ENCODE measurements at regions not wholly inside any gene's neighbourhood (a gene's known extent, or its start where the extent isn't known, plus 50 kb on each side); places are given as distances from the start of the nearest gene placed in this dataset.

DNA sequence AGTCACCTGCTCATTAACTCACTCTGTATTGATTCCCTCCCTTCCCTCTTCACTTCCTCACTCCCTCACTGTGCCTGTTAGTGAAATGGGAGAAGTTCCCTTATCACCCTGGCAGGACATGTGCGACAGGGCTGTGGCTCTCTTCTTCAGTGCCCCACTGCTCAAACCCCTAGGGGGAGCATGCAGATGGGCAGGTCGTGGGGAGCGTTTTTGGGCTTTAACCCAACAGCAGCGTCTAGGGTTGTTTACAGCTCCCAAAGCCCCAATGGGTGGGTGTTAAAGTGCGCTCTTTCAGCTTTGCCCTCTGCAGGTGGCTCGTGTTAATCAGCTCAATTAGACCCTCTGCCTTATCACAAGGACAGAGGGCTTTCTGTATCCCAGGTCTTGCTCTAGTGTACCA is 447.8 kb upstream of the PROK2 start:
- TF ChIP-seq Cebpa-rat (IDR thresholded peaks at IDR 0.05) = no peak
- H3K27me3 ChIP-seq = no peaks in the 10 kb centered on the region
- H4K20me1 ChIP-seq = no peaks in the 10 kb centered on the region
- H3K9ac ChIP-seq = no peak overlapping the region
- no peaks in the 10 kb centered on the region for H3K36me3 ChIP-seq
- H3K4me1 ChIP-seq = peaks cover 60% of the 10 kb centered on the region
- no peaks in the 10 kb centered on the region for H3K9me3 ChIP-seq
- no peak overlapping the region for H3K27ac ChIP-seq
- no peak overlapping the region for H3K4me3 ChIP-seq
- peak overlapping the region; percentile 60 for H3K4me2 ChIP-seq

DNA sequence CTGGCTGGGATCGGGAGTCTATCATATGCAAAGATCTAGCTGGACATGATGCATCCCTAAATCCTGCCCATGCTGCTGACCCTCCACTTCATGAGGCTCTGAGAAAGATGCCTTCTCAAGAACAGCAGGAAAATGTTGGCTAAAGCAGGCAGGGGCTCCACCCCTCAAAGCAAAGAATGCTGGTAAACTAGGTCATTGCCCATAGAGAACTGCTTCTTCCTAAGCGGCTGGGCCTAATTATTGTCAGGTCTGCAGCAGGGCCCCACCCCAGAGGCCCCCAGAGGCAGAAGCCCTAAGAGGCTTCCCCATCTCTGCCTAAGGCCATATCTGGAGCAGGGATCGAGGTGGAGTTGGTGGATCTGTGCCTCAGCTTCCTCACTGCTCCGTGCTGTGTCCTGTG is 447.4 kb upstream of the PROK2 start:
- Histone ChIP-seq H3K27ac (no peak overlapping the region), H4K20me1 (no peaks in the 10 kb centered on the region), H3K4me1 (peaks cover 65% of the 10 kb centered on the region), H3K36me3 (no peaks in the 10 kb centered on the region), H3K4me3 (no peak overlapping the region), H3K9ac (no peak overlapping the region), H3K9me3 (no peaks in the 10 kb centered on the region), H3K4me2 (peak overlapping the region; percentile 60), H3K27me3 (no peaks in the 10 kb centered on the region)
- no peak for TF ChIP-seq Cebpa-rat (IDR thresholded peaks at IDR 0.05)

DNA sequence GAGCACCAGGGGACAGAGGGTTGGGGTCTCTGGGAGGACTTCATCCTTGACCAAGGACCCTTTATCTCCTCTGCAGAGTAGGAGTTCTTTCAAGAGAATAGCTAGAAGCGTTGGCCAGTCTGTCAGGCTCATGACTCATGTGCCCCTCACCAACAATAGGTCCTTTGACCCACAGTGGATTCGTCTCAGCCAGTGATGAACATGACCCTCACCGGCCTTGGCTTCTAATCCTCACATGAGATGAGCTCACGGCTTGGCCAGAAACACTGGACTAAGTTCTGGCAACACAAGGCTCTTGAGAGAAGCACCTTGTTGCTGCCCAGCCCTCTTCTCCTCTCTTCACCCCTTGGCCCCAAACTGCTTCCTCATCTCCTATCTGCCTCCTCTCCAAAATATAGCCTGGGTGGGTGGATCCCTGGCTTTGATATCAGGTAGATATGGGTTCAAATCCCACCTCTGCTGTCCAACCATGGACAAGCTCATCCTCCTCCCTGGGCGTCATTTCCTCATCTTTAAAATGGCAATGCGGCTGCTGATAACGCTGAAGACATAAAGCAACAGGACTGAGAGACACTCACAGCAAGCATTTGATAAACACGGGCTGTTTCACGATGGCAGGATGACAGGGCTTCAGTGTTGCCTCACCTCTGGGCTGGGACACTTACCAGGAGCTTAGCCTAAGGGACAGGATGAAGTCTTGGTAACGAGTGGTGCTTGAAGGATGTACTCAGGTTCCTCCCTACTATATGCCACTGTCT is 446.7 kb upstream of the PROK2 start:
- Histone ChIP-seq H3K9ac (no peak overlapping the region), H3K36me3 (no peaks in the 10 kb centered on the region), H3K4me3 (no peak overlapping the region), H3K9me3 (peaks cover 2% of the 10 kb centered on the region), H3K4me1 (peaks cover 72% of the 10 kb centered on the region), H3K4me2 (peak overlapping the region; percentile 60), H3K27me3 (no peaks in the 10 kb centered on the region), H4K20me1 (no peaks in the 10 kb centered on the region), H3K27ac (no peak overlapping the region)
- TF ChIP-seq Cebpa-rat (IDR thresholded peaks at IDR 0.05) = no peak

DNA sequence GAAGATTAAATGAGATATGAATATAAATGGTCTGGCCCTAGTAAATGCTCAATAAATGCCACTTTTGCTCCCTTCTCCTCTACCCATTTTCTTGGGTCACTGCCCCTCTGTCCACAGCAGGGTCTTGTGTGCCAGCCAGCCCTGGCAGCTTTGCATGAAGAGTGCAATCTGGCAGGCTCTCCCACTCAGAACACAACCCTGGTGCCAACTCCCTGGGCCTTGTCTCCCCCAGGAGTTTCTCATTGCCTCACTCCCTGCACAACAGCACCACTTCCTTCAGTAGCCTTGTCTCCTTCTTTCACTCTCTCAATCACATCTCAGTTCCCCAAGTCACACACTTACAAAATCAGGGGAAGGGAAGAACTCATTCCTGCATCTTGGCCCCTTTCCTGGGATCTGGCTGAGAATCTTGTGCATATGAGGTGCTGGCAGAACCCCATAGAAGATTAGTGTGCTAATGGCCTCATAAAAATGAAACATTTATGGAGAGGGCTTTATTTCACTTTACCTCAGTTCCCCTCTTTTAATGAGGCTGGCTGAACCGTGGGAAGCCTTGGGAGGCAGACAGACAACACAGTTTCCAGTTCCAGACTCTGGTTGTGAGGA is 445.9 kb upstream of the PROK2 start:
- Histone ChIP-seq H3K4me3 (no peak overlapping the region), H3K4me2 (peak overlapping the region; percentile 64), H4K20me1 (no peaks in the 10 kb centered on the region), H3K27me3 (no peaks in the 10 kb centered on the region), H3K27ac (no peak overlapping the region), H3K36me3 (no peaks in the 10 kb centered on the region), H3K9me3 (peaks cover 9% of the 10 kb centered on the region), H3K4me1 (peaks cover 74% of the 10 kb centered on the region), H3K9ac (no peak overlapping the region)
- no peak for TF ChIP-seq Cebpa-rat (IDR thresholded peaks at IDR 0.05)

DNA sequence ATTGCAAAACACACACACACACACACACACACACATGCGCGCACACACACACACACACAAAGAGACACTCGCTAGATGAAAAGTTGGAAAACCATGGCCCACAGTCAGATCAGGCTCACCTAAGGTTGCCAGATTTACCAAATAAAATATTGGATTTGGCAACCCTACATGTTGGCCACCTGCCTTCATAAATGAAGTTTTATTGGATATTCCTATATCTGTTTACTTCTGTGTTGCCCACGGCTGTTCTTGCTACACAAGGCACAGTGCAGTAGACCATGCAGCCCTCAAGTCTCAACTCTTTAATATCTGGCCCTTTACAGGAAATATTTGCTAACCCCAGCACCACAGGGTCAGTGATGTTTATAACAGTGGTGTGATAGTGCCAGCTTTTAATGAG is 445.0 kb upstream of the PROK2 start:
- Histone ChIP-seq H3K27me3 (no peaks in the 10 kb centered on the region), H3K4me2 (peak overlapping the region; percentile 64), H3K9me3 (peaks cover 18% of the 10 kb centered on the region), H3K4me1 (peaks cover 74% of the 10 kb centered on the region), H3K4me3 (no peak overlapping the region), H3K9ac (no peak overlapping the region), H3K27ac (no peak overlapping the region), H3K36me3 (no peaks in the 10 kb centered on the region), H4K20me1 (no peaks in the 10 kb centered on the region)
- TF ChIP-seq Cebpa-rat (IDR thresholded peaks at IDR 0.05) = no peak

DNA sequence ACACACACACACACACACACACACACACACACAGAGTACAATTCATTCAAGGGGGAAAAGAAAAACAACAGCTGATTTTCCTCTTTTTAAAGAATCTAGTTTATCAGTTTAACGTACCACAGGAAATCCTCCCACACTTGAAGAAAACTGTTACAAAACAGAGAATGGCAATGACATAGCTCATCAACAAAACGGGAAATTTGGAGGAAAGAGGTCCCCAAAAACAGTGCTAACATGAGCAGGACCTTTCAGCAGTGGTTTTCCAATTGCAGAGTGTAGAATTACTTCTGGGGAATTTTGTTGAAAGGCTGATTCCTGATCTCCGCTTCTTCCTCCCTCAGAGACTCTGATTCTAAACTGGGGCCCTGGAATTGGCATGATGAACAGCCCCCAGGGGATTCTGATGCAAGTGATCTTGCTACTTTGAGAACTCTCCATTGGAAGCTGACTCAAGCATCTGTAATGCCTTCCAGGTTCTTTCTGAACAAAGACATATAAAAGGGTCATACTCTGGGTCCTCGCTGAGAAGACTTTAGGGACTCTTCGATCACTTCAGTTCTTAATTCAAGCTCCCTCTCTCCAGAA is 442.6 kb upstream of the PROK2 start:
- Histone ChIP-seq H3K27me3 (no peaks in the 10 kb centered on the region), H3K4me2 (peak overlapping the region; percentile 62), H3K9me3 (peaks cover 26% of the 10 kb centered on the region), H4K20me1 (no peaks in the 10 kb centered on the region), H3K27ac (no peak overlapping the region), H3K9ac (no peak overlapping the region; the same call in 1 of the 2 replicates), H3K4me1 (peaks cover 64% of the 10 kb centered on the region), H3K36me3 (no peaks in the 10 kb centered on the region), H3K4me3 (no peak overlapping the region)
- no peak for TF ChIP-seq Cebpa-rat (IDR thresholded peaks at IDR 0.05)

DNA sequence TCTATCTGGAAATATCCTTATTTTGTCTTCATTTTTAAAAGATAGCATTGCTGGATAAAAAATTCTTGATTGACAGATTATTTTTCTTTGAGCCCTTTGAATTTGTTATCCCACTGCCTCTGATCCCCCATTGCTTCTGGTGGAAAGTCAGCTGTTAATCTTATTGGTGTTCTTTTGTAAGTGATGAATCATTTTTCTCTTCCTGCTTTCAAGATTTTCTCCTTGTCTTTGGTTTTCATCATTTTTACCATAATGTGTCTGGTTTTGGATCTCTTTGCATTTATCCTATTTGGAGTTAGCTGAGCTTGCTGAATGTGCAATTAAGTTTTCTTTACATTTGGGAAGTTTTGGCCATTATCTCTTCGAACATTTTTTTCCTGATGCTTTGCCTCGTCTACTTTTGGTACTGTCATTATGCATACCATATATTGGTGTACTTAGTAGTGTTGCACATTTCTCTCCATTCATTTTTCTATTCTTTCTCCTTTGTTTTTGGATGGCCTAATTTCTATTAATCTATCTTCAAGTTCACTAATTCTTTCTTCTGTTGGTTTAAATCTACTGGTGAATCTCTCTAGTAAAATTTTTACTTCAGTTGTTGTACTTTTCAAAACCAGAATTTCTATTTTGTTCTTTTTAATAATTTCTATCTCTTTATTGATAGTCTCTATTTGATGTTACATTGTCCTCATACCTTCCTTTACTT is 440.0 kb upstream of the PROK2 start:
- peaks cover 42% of the 10 kb centered on the region for H3K4me1 ChIP-seq
- H3K9me3 ChIP-seq = peaks cover 26% of the 10 kb centered on the region
- no peak overlapping the region for H3K4me2 ChIP-seq
- no peaks in the 10 kb centered on the region for H4K20me1 ChIP-seq
- H3K36me3 ChIP-seq = no peaks in the 10 kb centered on the region
- no peaks in the 10 kb centered on the region for H3K27me3 ChIP-seq
- H3K4me3 ChIP-seq = no peak overlapping the region
- no peak overlapping the region for H3K27ac ChIP-seq
- TF ChIP-seq Cebpa-rat (IDR thresholded peaks at IDR 0.05) = no peak
- H3K9ac ChIP-seq = no peak overlapping the region

DNA sequence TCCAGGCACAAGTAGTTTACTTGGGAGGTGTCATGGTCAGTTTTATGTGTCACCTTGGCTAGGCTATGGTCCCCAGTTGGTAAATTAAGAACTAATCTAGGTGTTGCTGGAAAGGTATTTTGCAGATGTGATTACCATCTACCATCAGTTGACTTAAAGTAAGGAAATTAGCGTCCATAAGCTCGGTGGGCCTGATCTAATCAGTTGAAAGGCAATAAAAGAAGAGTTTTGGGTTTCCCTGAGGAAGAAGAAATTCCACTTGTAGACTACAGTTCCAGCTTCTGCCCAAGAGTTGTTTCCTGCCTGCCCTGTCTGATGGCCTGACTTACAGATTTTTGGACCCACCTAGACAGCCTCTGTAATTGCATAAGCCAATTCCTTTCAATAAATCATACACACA is 438.7 kb upstream of the PROK2 start:
- H3K27ac ChIP-seq = no peak overlapping the region
- no peak overlapping the region for H3K4me3 ChIP-seq
- no peak overlapping the region for H3K9ac ChIP-seq
- H3K4me1 ChIP-seq = peaks cover 29% of the 10 kb centered on the region
- no peaks in the 10 kb centered on the region for H3K36me3 ChIP-seq
- H3K27me3 ChIP-seq = no peaks in the 10 kb centered on the region
- H3K9me3 ChIP-seq = peaks cover 26% of the 10 kb centered on the region
- H3K4me2 ChIP-seq = no peak overlapping the region
- TF ChIP-seq Cebpa-rat (IDR thresholded peaks at IDR 0.05) = no peak
- H4K20me1 ChIP-seq = no peaks in the 10 kb centered on the region

DNA sequence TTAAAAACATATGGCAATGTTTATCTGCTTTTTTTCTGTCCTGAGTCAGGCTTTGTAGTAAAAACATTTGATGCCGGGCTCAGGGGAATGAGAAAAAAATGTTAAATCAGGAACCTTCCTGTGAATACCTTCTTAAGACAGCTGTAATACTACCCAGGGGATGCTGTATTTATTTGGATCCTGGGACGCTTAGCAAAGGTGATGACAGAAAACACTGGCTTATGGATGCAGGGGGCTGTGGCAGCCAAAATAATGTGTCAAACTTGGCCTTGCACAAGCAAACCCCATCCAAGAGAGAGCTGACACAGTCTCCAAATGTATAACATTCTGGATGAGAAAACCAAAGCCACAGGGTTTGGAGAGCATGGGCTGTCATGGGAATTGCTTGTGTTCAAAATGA is 438.2 kb upstream of the PROK2 start:
- H3K4me1 ChIP-seq = peaks cover 24% of the 10 kb centered on the region
- H3K9ac ChIP-seq = no peak overlapping the region
- H3K36me3 ChIP-seq = no peaks in the 10 kb centered on the region
- H3K27me3 ChIP-seq = no peaks in the 10 kb centered on the region
- no peak overlapping the region for H3K4me2 ChIP-seq
- no peak overlapping the region for H3K27ac ChIP-seq
- H4K20me1 ChIP-seq = no peaks in the 10 kb centered on the region
- peaks cover 26% of the 10 kb centered on the region for H3K9me3 ChIP-seq
- no peak overlapping the region for H3K4me3 ChIP-seq
- no peak for TF ChIP-seq Cebpa-rat (IDR thresholded peaks at IDR 0.05)

DNA sequence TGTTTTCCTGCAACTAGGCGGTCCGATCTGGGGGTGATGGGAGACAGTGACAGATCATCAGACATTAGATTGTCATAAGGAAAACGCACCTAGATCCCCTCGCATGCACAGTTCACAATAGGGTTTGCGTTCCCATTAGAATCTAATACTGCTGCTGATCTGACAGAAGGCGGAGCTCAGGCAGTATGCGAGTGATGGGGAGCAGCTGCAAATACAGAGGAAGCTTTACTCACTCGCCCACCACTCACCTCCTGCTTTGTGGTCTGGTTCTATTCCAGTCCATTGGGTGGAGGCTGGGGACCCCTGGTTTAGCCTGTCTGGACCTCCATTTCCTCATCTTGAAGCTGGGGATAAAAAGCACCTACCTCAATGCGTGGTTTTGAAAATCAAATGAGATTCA is 437.5 kb upstream of the PROK2 start:
- no peaks in the 10 kb centered on the region for H3K27me3 ChIP-seq
- H3K4me2 ChIP-seq = no peak overlapping the region
- no peak overlapping the region for H3K9ac ChIP-seq
- no peaks in the 10 kb centered on the region for H4K20me1 ChIP-seq
- H3K4me3 ChIP-seq = no peak overlapping the region
- H3K27ac ChIP-seq = no peak overlapping the region
- TF ChIP-seq Cebpa-rat (IDR thresholded peaks at IDR 0.05) = no peak
- peaks cover 29% of the 10 kb centered on the region for H3K9me3 ChIP-seq
- no peaks in the 10 kb centered on the region for H3K36me3 ChIP-seq
- peaks cover 16% of the 10 kb centered on the region for H3K4me1 ChIP-seq

Measured in BLaER1 (cell line).